ENCODE measurements at regions not wholly inside any gene's neighbourhood (a gene's known extent, or its start where the extent isn't known, plus 50 kb on each side); places are given as distances from the start of the nearest gene placed in this dataset.

GRCh38 chr3:178022599-178022998, 513.6 kb upstream of the KCNMB2 start:
- WGBS, 2 donors: 78 to 89% methylated on average over 1 of the region's 1 CpG

GRCh38 chr3:178028933-178029332, 507.3 kb upstream of the KCNMB2 start:
- Histone ChIP-seq H3K36me3 (no peaks in the 10 kb centered on the region), H3K4me3 (no peak overlapping the region), H3K27me3 (no peaks in the 10 kb centered on the region), H3K9me3 (no peaks in the 10 kb centered on the region), H3K4me1 (peaks cover 0 to under 1% (median 0%) of the 10 kb centered on the region in 4 donors), H3K27ac (no peak overlapping the region)
- WGBS, 2 donors: 88 to 89% methylated on average over 1 of the region's 1 CpG
- intact Hi-C loops (cut with DNase I): no loop called here
- no peak for TF ChIP-seq POLR2A (IDR thresholded peaks at IDR 0.05)
- TF ChIP-seq, protein P1, sequence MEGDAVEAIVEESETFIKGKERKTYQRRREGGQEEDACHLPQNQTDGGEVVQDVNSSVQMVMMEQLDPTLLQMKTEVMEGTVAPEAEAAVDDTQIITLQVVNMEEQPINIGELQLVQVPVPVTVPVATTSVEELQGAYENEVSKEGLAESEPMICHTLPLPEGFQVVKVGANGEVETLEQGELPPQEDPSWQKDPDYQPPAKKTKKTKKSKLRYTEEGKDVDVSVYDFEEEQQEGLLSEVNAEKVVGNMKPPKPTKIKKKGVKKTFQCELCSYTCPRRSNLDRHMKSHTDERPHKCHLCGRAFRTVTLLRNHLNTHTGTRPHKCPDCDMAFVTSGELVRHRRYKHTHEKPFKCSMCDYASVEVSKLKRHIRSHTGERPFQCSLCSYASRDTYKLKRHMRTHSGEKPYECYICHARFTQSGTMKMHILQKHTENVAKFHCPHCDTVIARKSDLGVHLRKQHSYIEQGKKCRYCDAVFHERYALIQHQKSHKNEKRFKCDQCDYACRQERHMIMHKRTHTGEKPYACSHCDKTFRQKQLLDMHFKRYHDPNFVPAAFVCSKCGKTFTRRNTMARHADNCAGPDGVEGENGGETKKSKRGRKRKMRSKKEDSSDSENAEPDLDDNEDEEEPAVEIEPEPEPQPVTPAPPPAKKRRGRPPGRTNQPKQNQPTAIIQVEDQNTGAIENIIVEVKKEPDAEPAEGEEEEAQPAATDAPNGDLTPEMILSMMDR (IDR thresholded peaks at IDR 0.05): no peak
- TF ChIP-seq EP300 (IDR thresholded peaks at IDR 0.05): no peak
- no peak for TF ChIP-seq POLR2AphosphoS5 (IDR thresholded peaks at IDR 0.05)
- DNase-seq: no peak

More at GRCh38 chr3:178022599-178022998, 513.6 kb upstream of the KCNMB2 start:
- H3K4me1 ChIP-seq: peaks cover 0 to 14% (median 4%) of the 10 kb centered on the region in 4 donors
- no peak overlapping the region for H3K4me3 ChIP-seq
- TF ChIP-seq EP300 (IDR thresholded peaks at IDR 0.05) (no peak), POLR2A (IDR thresholded peaks at IDR 0.05) (no peak), POLR2AphosphoS5 (IDR thresholded peaks at IDR 0.05) (no peak)
- TF ChIP-seq, protein P1 (IDR thresholded peaks at IDR 0.05): no peak
- no peaks in the 10 kb centered on the region for H3K9me3 ChIP-seq
- no peaks in the 10 kb centered on the region for H3K27me3 ChIP-seq
- H3K36me3 ChIP-seq: no peaks in the 10 kb centered on the region
- intact Hi-C loops (cut with DNase I): no loop called here
- no peak for DNase-seq
- H3K27ac ChIP-seq: no peak overlapping the region

DNA sequence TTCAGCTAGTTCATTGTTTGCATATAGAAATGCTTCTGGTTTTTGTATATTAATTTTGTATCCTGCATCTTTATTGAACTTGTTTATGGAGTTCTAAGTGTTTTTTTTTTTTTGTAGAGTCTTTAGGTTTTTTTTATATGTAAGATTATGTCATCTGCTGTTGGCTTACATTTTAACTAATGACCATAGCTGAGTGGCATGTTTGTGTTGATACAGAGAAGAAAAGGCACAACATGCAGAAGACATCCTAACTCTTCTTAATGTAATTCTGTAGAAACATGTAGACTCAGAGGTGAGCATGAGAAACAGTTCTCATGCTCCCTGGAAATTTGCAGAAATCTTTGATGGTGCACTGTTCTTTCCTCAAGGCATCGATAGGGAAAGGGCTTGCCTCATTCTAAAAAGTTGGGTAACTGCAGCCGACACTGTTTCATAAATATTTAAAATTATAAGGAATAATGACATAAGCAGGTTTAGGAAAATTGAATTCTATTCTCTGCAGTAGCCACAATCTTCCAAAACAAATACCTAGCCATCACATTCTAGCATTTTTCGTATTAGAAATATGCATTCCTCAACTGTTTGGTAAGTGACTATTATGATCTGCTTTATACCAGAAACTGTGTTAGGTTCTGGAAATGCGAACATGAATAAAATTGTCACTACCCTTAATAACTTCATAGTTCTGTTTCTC, 499.6 kb upstream of the KCNMB2 start:
- no peak for DNase-seq
- Histone ChIP-seq H3K36me3 (no peaks in the 10 kb centered on the region), H3K4me3 (no peak overlapping the region), H3K9me3 (no peaks in the 10 kb centered on the region), H3K4me1 (peaks cover 0 to 6% (median 2%) of the 10 kb centered on the region in 4 donors), H3K27me3 (no peaks in the 10 kb centered on the region), H3K27ac (peak overlapping the region in 2 of 4 donors; percentile 2 to 7)
- no peak for TF ChIP-seq EP300 (IDR thresholded peaks at IDR 0.05)
- no peak for TF ChIP-seq POLR2AphosphoS5 (IDR thresholded peaks at IDR 0.05)
- TF ChIP-seq, protein P1 (IDR thresholded peaks at IDR 0.05): no peak
- TF ChIP-seq POLR2A (IDR thresholded peaks at IDR 0.05): no peak
- 90 to 94% methylated on average over 4 of the region's 4 CpGs for WGBS, 2 donors
- intact Hi-C loops (cut with DNase I): no loop called here

- no peak overlapping the region for H3K4me3 ChIP-seq
- H3K9me3 ChIP-seq: no peaks in the 10 kb centered on the region
- TF ChIP-seq POLR2AphosphoS5 (IDR thresholded peaks at IDR 0.05) (no peak), EP300 (IDR thresholded peaks at IDR 0.05) (no peak), POLR2A (IDR thresholded peaks at IDR 0.05) (no peak)
- TF ChIP-seq, protein P1 (IDR thresholded peaks at IDR 0.05): no peak
- no peaks in the 10 kb centered on the region for H3K27me3 ChIP-seq
- H3K4me1 ChIP-seq: peaks cover 0 to under 1% (median 0%) of the 10 kb centered on the region in 4 donors
- no peak for DNase-seq
- H3K36me3 ChIP-seq: no peaks in the 10 kb centered on the region
- no peak overlapping the region for H3K27ac ChIP-seq
- intact Hi-C loops (cut with DNase I): no loop called here
Measured at GRCh38 chr3:178041931-178042330, 494.3 kb upstream of the KCNMB2 start.

- H3K4me1 ChIP-seq: no peaks in the 10 kb centered on the region
- intact Hi-C loops (cut with DNase I): no loop called here
- TF ChIP-seq, protein P1 (IDR thresholded peaks at IDR 0.05): no peak
- TF ChIP-seq POLR2AphosphoS5 (IDR thresholded peaks at IDR 0.05) (no peak), EP300 (IDR thresholded peaks at IDR 0.05) (no peak), POLR2A (IDR thresholded peaks at IDR 0.05) (no peak)
- 93 to 94% methylated on average over 3 of the region's 3 CpGs for WGBS, 2 donors
- no peak for DNase-seq
- no peak overlapping the region for H3K27ac ChIP-seq
- H3K9me3 ChIP-seq: no peaks in the 10 kb centered on the region
- H3K4me3 ChIP-seq: no peak overlapping the region
- H3K36me3 ChIP-seq: no peaks in the 10 kb centered on the region
- H3K27me3 ChIP-seq: no peaks in the 10 kb centered on the region
Measured at GRCh38 chr3:178042376-178042775, 493.9 kb upstream of the KCNMB2 start.
